ENCODE measurements at regions not wholly inside any gene's neighbourhood (a gene's known extent, or its start where the extent isn't known, plus 50 kb on each side); places are given as distances from the start of the nearest gene placed in this dataset.

DNA sequence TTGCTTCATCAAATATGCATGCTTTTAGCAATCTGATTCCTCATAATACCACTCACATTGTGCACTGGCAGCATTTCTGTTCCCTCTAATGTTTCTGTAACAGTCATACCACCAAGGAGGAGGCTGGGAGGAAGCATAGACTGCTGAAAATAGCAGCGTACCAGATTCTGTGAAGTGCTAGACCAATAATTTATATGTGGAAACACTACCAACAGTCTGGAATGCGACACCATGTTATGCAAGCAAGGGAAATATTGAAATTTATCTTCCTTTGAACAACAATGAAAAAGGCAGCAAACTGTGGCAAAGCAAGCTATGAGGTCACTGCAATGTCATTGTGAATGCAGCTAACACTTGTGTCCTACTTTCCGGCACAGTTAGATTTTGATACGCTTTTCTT lies 1388.0 kb downstream of the EFNB2 start:
- no peak overlapping the region for H3K4me3 ChIP-seq (ENCODE audit: low read length)
- no peak for TF ChIP-seq ZNF274 (IDR thresholded peaks at IDR 0.05; ENCODE audit: low read depth, low read length)

GRCh38 chr13:105144936-105145335 lies 1390.5 kb downstream of the EFNB2 start:
- no peak for TF ChIP-seq ZNF274 (IDR thresholded peaks at IDR 0.05; ENCODE audit: low read depth, low read length)
- H3K4me3 ChIP-seq (ENCODE audit: low read length), result no peak overlapping the region

- no peak for TF ChIP-seq ZNF274 (IDR thresholded peaks at IDR 0.05; ENCODE audit: low read depth, low read length)
- H3K4me3 ChIP-seq (ENCODE audit: low read length), result no peak overlapping the region
Observed at GRCh38 chr13:105144020-105144419, 1391.4 kb downstream of the EFNB2 start.

DNA sequence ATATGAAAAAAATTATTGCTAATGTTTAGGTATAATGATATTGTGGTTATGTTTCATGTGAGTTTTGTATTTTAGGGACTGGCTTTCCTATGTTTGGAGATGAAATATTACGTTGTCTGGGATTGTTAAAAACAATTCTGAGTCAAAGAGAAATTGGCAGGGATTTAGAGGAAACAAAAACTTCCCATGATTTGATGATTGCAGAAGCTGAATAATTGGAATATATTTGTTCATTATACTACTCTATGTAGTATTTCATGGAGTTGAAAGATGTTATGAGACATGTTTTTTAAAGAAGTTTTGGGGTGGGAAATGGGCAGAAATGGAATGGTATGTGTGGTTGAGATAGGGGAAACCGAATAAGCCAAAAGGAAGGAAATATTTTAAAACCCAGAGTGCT lies 1392.9 kb downstream of the EFNB2 start:
- no peak overlapping the region for H3K4me3 ChIP-seq (ENCODE audit: low read length)
- no peak for TF ChIP-seq ZNF274 (IDR thresholded peaks at IDR 0.05; ENCODE audit: low read depth, low read length)

DNA sequence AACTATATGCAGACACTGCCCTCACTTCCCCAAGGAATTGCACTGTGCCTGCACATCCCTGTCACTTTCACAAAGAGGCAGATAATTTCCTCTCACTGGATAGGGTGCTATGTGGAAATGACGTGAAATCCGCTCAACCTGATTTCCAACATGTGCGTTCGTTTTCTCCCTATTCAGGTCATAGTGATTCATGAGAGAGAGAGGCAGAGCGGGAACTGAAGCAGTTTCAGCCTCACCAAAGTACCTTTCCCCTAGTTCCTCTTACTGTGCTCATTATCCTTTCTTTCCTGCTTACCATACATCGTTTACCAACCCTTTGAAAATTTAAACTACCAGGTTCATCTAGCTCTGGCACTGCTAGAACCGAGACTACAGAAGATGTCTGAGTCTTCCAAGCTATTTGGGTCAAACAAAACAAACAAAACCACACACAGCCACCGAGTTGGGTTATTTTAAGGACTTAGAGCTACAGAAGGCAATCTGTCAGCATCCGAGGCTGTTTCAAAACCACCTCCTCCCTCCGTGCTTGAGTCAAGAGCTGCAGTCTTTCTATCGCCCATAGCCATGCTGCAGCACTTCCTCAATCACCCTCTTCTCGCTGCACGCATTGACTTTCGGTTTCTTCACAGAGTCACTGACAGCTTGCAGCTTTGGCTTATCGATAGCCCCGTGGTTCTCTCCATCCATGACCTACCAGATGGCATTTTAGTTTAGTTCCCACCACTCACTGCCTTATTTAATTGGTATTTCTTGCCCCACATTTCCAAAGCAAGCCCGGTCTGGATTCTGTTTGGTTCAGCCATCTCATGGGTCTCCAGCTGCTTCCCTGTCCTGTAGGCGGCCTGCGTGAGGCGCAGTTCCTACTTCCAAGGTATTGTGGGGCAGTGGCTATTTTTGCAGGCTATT lies 1395.8 kb downstream of the EFNB2 start:
- peak overlapping the region; percentile 64; the same call in 1 of the 2 replicates for H3K4me3 ChIP-seq (ENCODE audit: low read length)
- TF ChIP-seq ZNF274 (IDR thresholded peaks at IDR 0.05; ENCODE audit: low read depth, low read length), result no peak

- peak overlapping the region; percentile 64; the same call in 1 of the 2 replicates for H3K4me3 ChIP-seq (ENCODE audit: low read length)
- TF ChIP-seq ZNF274 (IDR thresholded peaks at IDR 0.05; ENCODE audit: low read depth, low read length), result no peak
Observed at GRCh38 chr13:105139048-105139379, 1396.4 kb downstream of the EFNB2 start.

- TF ChIP-seq ZNF274 (IDR thresholded peaks at IDR 0.05; ENCODE audit: low read depth, low read length), result no peak
- H3K4me3 ChIP-seq (ENCODE audit: low read length), result no peak overlapping the region
Observed at GRCh38 chr13:105135852-105136615, 1399.4 kb downstream of the EFNB2 start.

DNA sequence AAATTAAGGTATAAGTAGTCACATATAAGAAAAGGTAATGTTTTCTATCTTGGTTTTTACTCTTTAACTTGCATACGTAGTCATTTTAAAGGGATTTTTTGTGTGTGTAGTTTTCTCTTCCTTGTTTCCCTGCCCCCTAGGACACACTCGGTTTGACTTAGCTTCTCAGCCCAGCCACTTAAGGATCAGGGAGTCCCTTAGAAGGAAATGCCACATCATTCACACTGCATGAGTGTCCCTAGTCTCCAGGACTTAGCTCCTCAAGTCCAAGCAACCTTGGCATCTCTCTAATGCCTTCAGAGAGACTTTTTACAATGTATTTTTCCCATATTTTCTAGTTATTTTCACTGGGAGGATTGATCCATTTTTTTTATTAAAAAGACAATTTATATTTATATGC lies 1407.7 kb downstream of the EFNB2 start:
- H3K4me3 ChIP-seq (ENCODE audit: low read length), result no peak overlapping the region
- TF ChIP-seq ZNF274 (IDR thresholded peaks at IDR 0.05; ENCODE audit: low read depth, low read length), result no peak

DNA sequence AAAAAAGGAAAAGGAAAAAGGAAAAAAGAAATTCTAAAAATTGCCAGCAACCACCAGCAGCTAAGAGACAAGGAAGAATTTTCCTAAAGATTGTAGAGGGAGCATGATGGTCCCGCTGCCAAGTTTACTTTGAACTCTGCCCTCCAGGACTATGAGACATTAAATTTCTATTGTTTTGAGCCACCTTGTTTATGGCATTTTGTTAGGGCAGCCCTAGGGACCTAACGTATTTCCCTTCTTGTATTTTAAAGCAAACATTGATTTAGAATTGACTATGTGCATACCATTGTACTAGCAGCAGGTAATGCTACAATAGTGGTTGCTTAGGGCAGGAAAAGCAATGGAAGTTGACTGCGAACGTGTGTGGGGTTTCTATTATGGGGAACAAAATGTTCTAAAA lies 1414.2 kb downstream of the EFNB2 start:
- TF ChIP-seq ZNF274 (IDR thresholded peaks at IDR 0.05; ENCODE audit: low read depth, low read length), result no peak
- no peak overlapping the region for H3K4me3 ChIP-seq (ENCODE audit: low read length)

DNA sequence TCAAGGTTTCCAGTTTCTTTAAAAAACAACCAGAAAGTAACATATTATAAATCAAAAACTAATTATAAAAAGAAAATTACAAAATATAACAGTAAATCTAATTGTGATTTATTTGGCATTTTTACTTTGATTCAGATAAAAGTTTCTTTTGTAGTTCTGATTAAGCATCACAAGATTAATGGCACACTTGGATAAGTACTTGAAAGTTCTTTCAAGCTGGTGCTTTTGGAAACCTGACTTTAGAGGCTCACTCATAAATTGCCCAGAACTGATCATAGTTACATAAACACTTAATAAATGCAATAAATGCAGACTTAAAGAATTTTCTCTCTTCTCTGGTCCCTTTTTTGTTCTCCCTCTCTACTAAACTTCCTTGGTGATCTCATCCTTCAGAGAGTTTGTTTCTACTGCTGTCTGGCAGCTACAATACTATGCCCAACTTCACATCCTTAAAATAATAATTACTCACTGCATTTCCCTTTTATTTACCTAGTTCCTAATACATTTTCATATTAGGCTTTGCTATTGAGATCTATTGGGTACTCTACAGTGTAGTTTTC lies 1417.0 kb downstream of the EFNB2 start:
- no peak for TF ChIP-seq ZNF274 (IDR thresholded peaks at IDR 0.05; ENCODE audit: low read depth, low read length)
- no peak overlapping the region for H3K4me3 ChIP-seq (ENCODE audit: low read length)

- no peak for TF ChIP-seq ZNF274 (IDR thresholded peaks at IDR 0.05; ENCODE audit: low read depth, low read length)
- H3K4me3 ChIP-seq (ENCODE audit: low read length), result no peak overlapping the region
Observed at GRCh38 chr13:105116966-105117365, 1418.5 kb downstream of the EFNB2 start.

DNA sequence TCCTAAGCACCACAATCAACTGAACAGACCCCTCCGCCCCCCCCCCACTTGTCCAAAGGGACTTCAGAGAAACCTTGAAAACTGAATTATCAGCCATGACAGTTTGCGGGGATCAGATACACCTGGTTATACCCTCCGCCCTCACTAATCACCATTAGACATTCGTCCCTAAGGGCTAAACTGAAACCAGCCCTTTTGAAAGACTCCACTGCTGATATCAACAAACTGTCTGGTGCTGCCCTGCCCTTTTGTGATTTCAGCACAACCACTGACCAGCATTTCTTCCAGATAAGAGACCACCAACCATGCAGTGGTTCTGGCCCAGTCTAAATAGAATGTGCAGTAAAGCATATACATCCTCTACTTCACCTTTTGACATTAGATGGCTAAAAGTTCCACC lies 1422.9 kb downstream of the EFNB2 start:
- H3K4me3 ChIP-seq (ENCODE audit: low read length), result no peak overlapping the region
- TF ChIP-seq ZNF274 (IDR thresholded peaks at IDR 0.05; ENCODE audit: low read depth, low read length), result no peak

- H3K4me3 ChIP-seq (ENCODE audit: low read length), result no peak overlapping the region
- TF ChIP-seq ZNF274 (IDR thresholded peaks at IDR 0.05; ENCODE audit: low read depth, low read length), result no peak
Observed at GRCh38 chr13:105107781-105108180, 1427.7 kb downstream of the EFNB2 start.

DNA sequence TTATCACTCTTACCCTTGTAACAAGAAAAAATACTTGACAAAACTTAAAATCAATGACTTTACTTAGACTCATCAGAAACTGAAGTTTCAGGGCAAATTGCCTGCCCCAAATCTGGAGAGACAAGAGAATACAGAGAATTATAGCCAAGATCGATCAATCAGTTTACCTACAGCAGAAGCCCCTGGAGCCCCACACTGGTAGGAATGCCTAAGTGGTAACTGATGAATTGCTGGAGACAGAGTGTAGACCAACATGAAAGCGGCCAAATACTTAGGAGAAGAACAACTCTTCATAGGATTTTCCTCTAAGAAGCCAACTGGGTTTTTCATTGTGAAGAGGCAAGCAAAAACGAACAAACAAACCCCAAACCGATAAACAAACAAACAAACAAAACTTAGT lies 1430.0 kb downstream of the EFNB2 start:
- no peak overlapping the region for H3K4me3 ChIP-seq (ENCODE audit: low read length)
- no peak for TF ChIP-seq ZNF274 (IDR thresholded peaks at IDR 0.05; ENCODE audit: low read depth, low read length)

- no peak for TF ChIP-seq ZNF274 (IDR thresholded peaks at IDR 0.05; ENCODE audit: low read depth, low read length)
- H3K4me3 ChIP-seq (ENCODE audit: low read length), result no peak overlapping the region
Observed at GRCh38 chr13:105097521-105097920, 1437.9 kb downstream of the EFNB2 start.

Measured in GM08714 (cell line).